Activated CD4-positive, alpha-beta memory T cell treated with anti-CD3 and anti-CD28 coated beads, Interleukin-2, amount 10 ng/mL, durations not matched to agents 7 days and 5 days (primary cell): ENCODE measurements at regions not wholly inside any gene's neighbourhood (a gene's known extent, or its start where the extent isn't known, plus 50 kb on each side); places are given as distances from the start of the nearest gene placed in this dataset.

Experiments
- CTCF ChIA-PET: fragments of 350-600 bp; sonication (Branson Sonifier 250); formaldehyde crosslinking; loops from one replicate; lab custom pipeline; 2021; ENCODE audit warnings: antibody characterized with exemption, inconsistent platforms; lab: Charles Lee
- POLR2A ChIA-PET: fragments of 350-600 bp; sonication (Branson Sonifier 250); formaldehyde crosslinking; loops from one replicate; lab custom pipeline; 2021; ENCODE audit warnings: antibody characterized with exemption; lab: Charles Lee
- DNase-seq: peaks from one replicate; pipeline ENCODE4 v3.0.0-alpha.2; 2020
- H3K27ac Mint-ChIP-seq: one replicate; pipeline ENCODE4 v1.8.0; 2021; ENCODE audit warnings: mild to moderate bottlenecking, mixed read lengths
- H3K27me3 Mint-ChIP-seq: one replicate; pipeline ENCODE4 v1.8.0; 2021; ENCODE audit warnings: mixed read lengths
- H3K36me3 Mint-ChIP-seq: one replicate; pipeline ENCODE4 v1.8.0; 2021; ENCODE audit warnings: low read depth, mixed read lengths
- H3K4me1 Mint-ChIP-seq: one replicate; pipeline ENCODE4 v1.8.0; 2021; ENCODE audit warnings: mixed read lengths
- H3K4me3 Mint-ChIP-seq: one replicate; pipeline ENCODE4 v1.8.0; 2021; ENCODE audit warnings: mild to moderate bottlenecking, mixed read lengths
- H3K9me3 Mint-ChIP-seq: one replicate; pipeline ENCODE4 v1.8.0; 2021; ENCODE audit warnings: mixed read lengths

DNA sequence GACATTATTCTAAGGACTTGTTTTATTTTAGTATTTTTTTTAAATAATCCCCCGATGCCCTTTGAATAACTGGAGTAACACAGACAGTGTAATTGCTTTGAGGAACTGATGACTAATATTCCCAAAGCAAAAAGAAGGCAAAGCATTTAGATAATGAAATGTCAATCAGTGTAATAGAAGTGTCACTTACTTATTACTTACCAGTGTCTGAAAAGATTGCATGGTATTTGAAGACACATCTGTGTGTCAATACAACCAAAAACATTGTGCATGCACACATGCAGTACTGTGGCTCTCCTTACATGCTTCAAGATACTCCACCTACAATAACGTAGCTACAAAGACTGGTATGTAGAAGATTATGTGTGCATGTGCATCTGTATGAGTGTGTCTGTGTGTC lies 264.0 kb upstream of the ANO5 start:
- no peaks in the 10 kb centered on the region for H3K9me3 Mint-ChIP-seq
- DNase-seq, result no peak
- no peaks in the 10 kb centered on the region for H3K27me3 Mint-ChIP-seq
- ChIA-PET CTCF (no interaction called here), POLR2A (no interaction called here)
- no peak overlapping the region for H3K27ac Mint-ChIP-seq
- H3K4me3 Mint-ChIP-seq, result no peak overlapping the region
- H3K4me1 Mint-ChIP-seq, result no peaks in the 10 kb centered on the region
- H3K36me3 Mint-ChIP-seq, result no peaks in the 10 kb centered on the region

- Mint-ChIP-seq H3K27ac (no peak overlapping the region), H3K9me3 (no peaks in the 10 kb centered on the region), H3K27me3 (no peaks in the 10 kb centered on the region), H3K4me3 (no peak overlapping the region), H3K4me1 (no peaks in the 10 kb centered on the region), H3K36me3 (no peaks in the 10 kb centered on the region)
- DNase-seq, result no peak
- ChIA-PET POLR2A (no interaction called here), CTCF (no interaction called here)
These were observed 262.5 kb upstream of the ANO5 start for GRCh38 chr11:21930408-21930807.

GRCh38 chr11:21931436-21932101 lies 261.3 kb upstream of the ANO5 start:
- ChIA-PET CTCF (no interaction called here), POLR2A (no interaction called here)
- no peaks in the 10 kb centered on the region for H3K36me3 Mint-ChIP-seq
- no peak overlapping the region for H3K4me3 Mint-ChIP-seq
- H3K27ac Mint-ChIP-seq, result no peak overlapping the region
- DNase-seq, result no peak
- H3K27me3 Mint-ChIP-seq, result no peaks in the 10 kb centered on the region
- no peaks in the 10 kb centered on the region for H3K4me1 Mint-ChIP-seq
- no peaks in the 10 kb centered on the region for H3K9me3 Mint-ChIP-seq

DNA sequence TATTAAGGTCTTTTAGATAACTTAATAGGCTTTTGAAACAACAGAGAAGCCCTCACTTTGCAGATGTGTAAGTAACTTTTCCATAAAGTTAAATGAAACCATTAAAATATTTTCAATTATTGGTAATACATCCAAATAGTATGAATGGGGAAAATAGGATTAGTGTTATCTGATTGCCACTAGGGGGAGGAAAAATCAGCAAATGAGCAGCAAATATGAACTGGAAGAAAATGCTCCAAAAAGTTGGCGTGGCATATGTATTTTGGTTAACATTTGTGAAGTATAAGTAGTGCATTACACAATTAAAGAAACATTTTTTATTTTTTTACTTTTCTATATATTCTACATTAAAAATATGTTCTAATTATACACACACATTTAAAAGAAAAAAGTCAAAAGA lies 259.8 kb upstream of the ANO5 start:
- POLR2A ChIA-PET, result no interaction called here
- no peak overlapping the region for H3K27ac Mint-ChIP-seq
- H3K36me3 Mint-ChIP-seq, result no peaks in the 10 kb centered on the region
- no peak for DNase-seq
- H3K4me3 Mint-ChIP-seq, result no peak overlapping the region
- no peaks in the 10 kb centered on the region for H3K27me3 Mint-ChIP-seq
- CTCF ChIA-PET, result no interaction called here
- H3K4me1 Mint-ChIP-seq, result no peaks in the 10 kb centered on the region
- no peaks in the 10 kb centered on the region for H3K9me3 Mint-ChIP-seq

DNA sequence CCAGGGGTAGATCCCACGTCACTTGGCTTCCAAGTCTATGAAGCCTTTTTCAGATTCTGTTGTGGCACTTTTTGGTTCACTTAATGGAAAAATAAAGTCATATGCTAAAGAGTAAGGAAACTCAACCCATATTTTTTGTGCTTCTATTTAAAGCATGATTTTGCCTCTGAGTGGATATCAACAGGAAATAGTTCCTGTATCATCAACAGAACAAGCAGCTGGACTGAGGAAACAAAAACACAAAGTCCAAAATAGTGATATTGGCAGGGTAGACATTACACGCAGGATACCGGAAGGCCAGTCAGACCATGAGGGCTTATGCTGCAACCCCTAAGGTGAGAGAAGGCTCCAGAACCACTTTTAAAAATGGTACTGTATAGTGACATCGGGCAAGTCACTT lies 248.3 kb upstream of the ANO5 start:
- Mint-ChIP-seq H3K27ac (no peak overlapping the region), H3K4me3 (no peak overlapping the region), H3K27me3 (no peaks in the 10 kb centered on the region), H3K4me1 (no peaks in the 10 kb centered on the region), H3K9me3 (peaks cover 8% of the 10 kb centered on the region), H3K36me3 (no peaks in the 10 kb centered on the region)
- POLR2A ChIA-PET, result no interaction called here
- CTCF ChIA-PET, result no interaction called here
- DNase-seq, result no peak

DNA sequence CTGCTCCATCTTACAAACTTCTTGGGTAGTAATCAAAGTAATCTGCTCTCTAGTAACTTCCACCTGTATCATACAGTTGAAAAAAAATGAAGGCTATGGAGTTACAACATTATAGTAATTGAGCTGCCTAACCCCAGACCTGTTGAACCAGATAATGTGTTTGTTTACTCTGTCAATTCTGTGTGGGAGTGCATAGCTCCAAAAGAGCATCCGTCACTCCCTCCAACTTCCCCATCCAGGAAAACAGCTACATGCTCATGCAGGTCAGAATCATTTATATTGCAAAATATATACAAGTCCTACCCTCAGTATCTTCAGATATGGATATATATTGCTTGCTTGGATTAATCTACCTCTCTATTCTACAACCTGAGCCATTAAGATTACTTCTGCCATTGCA lies 244.0 kb upstream of the ANO5 start:
- Mint-ChIP-seq H3K36me3 (no peaks in the 10 kb centered on the region), H3K27ac (no peak overlapping the region), H3K9me3 (no peaks in the 10 kb centered on the region), H3K27me3 (no peaks in the 10 kb centered on the region), H3K4me1 (no peaks in the 10 kb centered on the region), H3K4me3 (no peak overlapping the region)
- ChIA-PET POLR2A (no interaction called here), CTCF (no interaction called here)
- no peak for DNase-seq

- POLR2A ChIA-PET, result no interaction called here
- DNase-seq, result no peak
- CTCF ChIA-PET, result no interaction called here
- H3K27me3 Mint-ChIP-seq, result no peaks in the 10 kb centered on the region
- H3K27ac Mint-ChIP-seq, result no peak overlapping the region
- no peaks in the 10 kb centered on the region for H3K36me3 Mint-ChIP-seq
- no peaks in the 10 kb centered on the region for H3K4me1 Mint-ChIP-seq
- H3K4me3 Mint-ChIP-seq, result no peak overlapping the region
- peaks cover 3% of the 10 kb centered on the region for H3K9me3 Mint-ChIP-seq
These were observed 243.0 kb upstream of the ANO5 start for GRCh38 chr11:21949763-21950413.

GRCh38 chr11:21963013-21963412 lies 229.9 kb upstream of the ANO5 start:
- Mint-ChIP-seq H3K9me3 (no peaks in the 10 kb centered on the region), H3K4me1 (no peaks in the 10 kb centered on the region), H3K4me3 (no peak overlapping the region), H3K27me3 (no peaks in the 10 kb centered on the region), H3K27ac (no peak overlapping the region), H3K36me3 (no peaks in the 10 kb centered on the region)
- CTCF ChIA-PET, result no interaction called here
- no peak for DNase-seq
- POLR2A ChIA-PET, result no interaction called here

DNA sequence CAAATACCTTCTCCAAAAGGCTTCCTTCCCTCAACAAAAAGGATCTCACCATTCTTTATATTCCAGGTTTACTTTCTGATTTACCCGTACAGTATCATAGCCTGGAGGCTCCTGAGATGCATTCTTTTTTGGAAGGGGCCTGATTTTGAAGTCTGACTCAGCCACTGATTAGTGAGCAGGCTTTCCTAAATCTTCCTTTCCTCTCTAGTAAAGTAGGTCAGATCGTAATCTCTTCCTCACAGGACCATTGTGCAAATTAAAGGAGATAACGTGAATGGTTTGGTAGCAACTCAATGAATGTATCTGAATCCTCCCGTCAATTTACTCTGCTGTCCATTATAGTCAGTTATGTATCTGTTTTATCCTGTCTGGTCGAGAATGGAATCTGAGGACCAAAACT lies 227.7 kb upstream of the ANO5 start:
- no peaks in the 10 kb centered on the region for H3K4me1 Mint-ChIP-seq
- ChIA-PET POLR2A (no interaction called here), CTCF (no interaction called here)
- H3K27me3 Mint-ChIP-seq, result no peaks in the 10 kb centered on the region
- H3K27ac Mint-ChIP-seq, result no peak overlapping the region
- H3K36me3 Mint-ChIP-seq, result no peaks in the 10 kb centered on the region
- H3K9me3 Mint-ChIP-seq, result no peaks in the 10 kb centered on the region
- no peak overlapping the region for H3K4me3 Mint-ChIP-seq
- no peak for DNase-seq

- ChIA-PET POLR2A (no interaction called here), CTCF (no interaction called here)
- H3K4me1 Mint-ChIP-seq, result no peaks in the 10 kb centered on the region
- no peak for DNase-seq
- H3K27ac Mint-ChIP-seq, result no peak overlapping the region
- no peaks in the 10 kb centered on the region for H3K36me3 Mint-ChIP-seq
- no peaks in the 10 kb centered on the region for H3K27me3 Mint-ChIP-seq
- H3K4me3 Mint-ChIP-seq, result no peak overlapping the region
- no peaks in the 10 kb centered on the region for H3K9me3 Mint-ChIP-seq
These were observed 224.2 kb upstream of the ANO5 start for GRCh38 chr11:21968702-21969101.

DNA sequence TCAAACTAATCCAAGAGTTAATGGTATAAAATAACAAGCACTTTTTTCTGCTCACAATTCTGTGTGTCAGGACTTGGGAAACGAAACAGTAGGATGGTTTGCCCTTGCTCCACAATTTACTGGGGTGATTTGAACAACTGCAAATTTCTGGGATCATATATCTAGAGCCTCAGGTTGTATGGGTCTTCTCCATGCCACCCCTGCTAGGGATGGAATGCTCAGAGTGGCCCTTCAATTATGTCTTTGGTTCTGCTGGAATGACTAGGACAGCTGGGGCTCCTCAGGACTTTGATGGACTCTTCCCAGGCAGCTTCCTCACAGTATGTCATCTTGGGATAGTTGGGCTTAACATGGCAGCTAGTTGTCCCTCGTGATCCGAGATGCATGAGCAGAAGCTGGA lies 223.0 kb upstream of the ANO5 start:
- H3K4me3 Mint-ChIP-seq, result no peak overlapping the region
- no peaks in the 10 kb centered on the region for H3K27me3 Mint-ChIP-seq
- CTCF ChIA-PET, result no interaction called here
- H3K4me1 Mint-ChIP-seq, result no peaks in the 10 kb centered on the region
- no peaks in the 10 kb centered on the region for H3K9me3 Mint-ChIP-seq
- H3K27ac Mint-ChIP-seq, result no peak overlapping the region
- POLR2A ChIA-PET, result no interaction called here
- no peaks in the 10 kb centered on the region for H3K36me3 Mint-ChIP-seq
- DNase-seq, result no peak

GRCh38 chr11:21975242-21975641 lies 217.6 kb upstream of the ANO5 start:
- DNase-seq, result no peak
- POLR2A ChIA-PET, result no interaction called here
- CTCF ChIA-PET, result no interaction called here
- Mint-ChIP-seq H3K27ac (no peak overlapping the region), H3K4me3 (no peak overlapping the region), H3K4me1 (no peaks in the 10 kb centered on the region), H3K36me3 (no peaks in the 10 kb centered on the region), H3K9me3 (peaks cover 7% of the 10 kb centered on the region), H3K27me3 (no peaks in the 10 kb centered on the region)

GRCh38 chr11:21976210-21976609 lies 216.7 kb upstream of the ANO5 start:
- POLR2A ChIA-PET, result no interaction called here
- H3K27ac Mint-ChIP-seq, result no peak overlapping the region
- no peak overlapping the region for H3K4me3 Mint-ChIP-seq
- no peak for DNase-seq
- peaks cover 7% of the 10 kb centered on the region for H3K9me3 Mint-ChIP-seq
- no peaks in the 10 kb centered on the region for H3K36me3 Mint-ChIP-seq
- CTCF ChIA-PET, result no interaction called here
- no peaks in the 10 kb centered on the region for H3K4me1 Mint-ChIP-seq
- H3K27me3 Mint-ChIP-seq, result no peaks in the 10 kb centered on the region

GRCh38 chr11:21983431-21983830 lies 209.5 kb upstream of the ANO5 start:
- Mint-ChIP-seq H3K27ac (no peak overlapping the region), H3K9me3 (no peaks in the 10 kb centered on the region), H3K4me3 (no peak overlapping the region), H3K27me3 (no peaks in the 10 kb centered on the region), H3K4me1 (no peaks in the 10 kb centered on the region), H3K36me3 (no peaks in the 10 kb centered on the region)
- ChIA-PET CTCF (no interaction called here), POLR2A (no interaction called here)
- DNase-seq, result no peak
